Type B pancreatic cell (in vitro differentiated cells): ENCODE measurements at regions not wholly inside any gene's neighbourhood (a gene's known extent, or its start where the extent isn't known, plus 50 kb on each side); places are given as distances from the start of the nearest gene placed in this dataset.

Experiments used
- DNase-seq: peaks from one replicate; pipeline ENCODE4 v3.0.0; 2021; ENCODE audit warnings: mixed read lengths; ENCODE audit not compliant: unreplicated experiment; ENCODE audit errors: extremely low spot score
- H3K27ac Mint-ChIP-seq: 2 replicates; pipeline ENCODE4 v1.8.0; 2021; ENCODE audit warnings: mild to moderate bottlenecking, mixed read lengths
- H3K27me3 Mint-ChIP-seq: 2 replicates; pipeline ENCODE4 v1.8.0; 2021; ENCODE audit warnings: mixed read lengths
- H3K36me3 Mint-ChIP-seq: 2 replicates; pipeline ENCODE4 v1.8.0; 2021; ENCODE audit warnings: mixed read lengths
- H3K4me1 Mint-ChIP-seq: one replicate; pipeline ENCODE4 v1.8.0; 2021; ENCODE audit warnings: mixed read lengths; ENCODE audit not compliant: unreplicated experiment
- H3K4me3 Mint-ChIP-seq: 2 replicates; pipeline ENCODE4 v1.8.0; 2021; ENCODE audit warnings: mild to moderate bottlenecking, mixed read lengths
- H3K9me3 Mint-ChIP-seq: 2 replicates; pipeline ENCODE4 v1.8.0; 2021; ENCODE audit warnings: mixed read lengths
- TF ChIP-seq, protein P1 (sequence below): fragments of 200-600 bp; sonication (generic); conservative IDR thresholded peaks from 2 replicates; pipeline ENCODE4 v1.5.0; 2021; ENCODE audit warnings: antibody characterized with exemption, mild to moderate bottlenecking

DNA sequence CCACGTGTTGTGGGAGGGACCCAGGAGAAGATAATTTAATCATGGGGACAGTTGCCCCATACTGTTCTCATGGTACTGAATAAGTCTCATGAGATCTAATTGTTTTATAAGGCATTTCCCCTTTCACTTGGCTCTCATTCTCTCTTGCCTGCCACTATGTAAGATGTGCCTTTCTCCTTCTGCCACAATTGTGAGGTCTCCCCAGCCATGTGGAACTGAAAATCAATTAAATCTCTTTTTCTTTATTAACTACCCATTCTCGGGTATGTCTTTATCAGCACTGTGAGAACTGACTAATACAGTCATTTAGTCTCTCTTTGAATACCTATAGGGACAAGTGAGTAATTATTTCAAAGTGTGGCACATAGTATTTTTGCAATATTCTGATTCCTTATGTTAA is 269.2 kb upstream of the SMARCA2 start:
- H3K27me3 Mint-ChIP-seq: no peaks in the 10 kb centered on the region
- H3K4me3 Mint-ChIP-seq: no peak overlapping the region
- DNase-seq: no peak
- TF ChIP-seq, protein P1, sequence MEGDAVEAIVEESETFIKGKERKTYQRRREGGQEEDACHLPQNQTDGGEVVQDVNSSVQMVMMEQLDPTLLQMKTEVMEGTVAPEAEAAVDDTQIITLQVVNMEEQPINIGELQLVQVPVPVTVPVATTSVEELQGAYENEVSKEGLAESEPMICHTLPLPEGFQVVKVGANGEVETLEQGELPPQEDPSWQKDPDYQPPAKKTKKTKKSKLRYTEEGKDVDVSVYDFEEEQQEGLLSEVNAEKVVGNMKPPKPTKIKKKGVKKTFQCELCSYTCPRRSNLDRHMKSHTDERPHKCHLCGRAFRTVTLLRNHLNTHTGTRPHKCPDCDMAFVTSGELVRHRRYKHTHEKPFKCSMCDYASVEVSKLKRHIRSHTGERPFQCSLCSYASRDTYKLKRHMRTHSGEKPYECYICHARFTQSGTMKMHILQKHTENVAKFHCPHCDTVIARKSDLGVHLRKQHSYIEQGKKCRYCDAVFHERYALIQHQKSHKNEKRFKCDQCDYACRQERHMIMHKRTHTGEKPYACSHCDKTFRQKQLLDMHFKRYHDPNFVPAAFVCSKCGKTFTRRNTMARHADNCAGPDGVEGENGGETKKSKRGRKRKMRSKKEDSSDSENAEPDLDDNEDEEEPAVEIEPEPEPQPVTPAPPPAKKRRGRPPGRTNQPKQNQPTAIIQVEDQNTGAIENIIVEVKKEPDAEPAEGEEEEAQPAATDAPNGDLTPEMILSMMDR: no peak
- H3K9me3 Mint-ChIP-seq: no peaks in the 10 kb centered on the region
- no peaks in the 10 kb centered on the region for H3K36me3 Mint-ChIP-seq
- no peak overlapping the region for H3K27ac Mint-ChIP-seq
- H3K4me1 Mint-ChIP-seq: peaks cover 4% of the 10 kb centered on the region

DNA sequence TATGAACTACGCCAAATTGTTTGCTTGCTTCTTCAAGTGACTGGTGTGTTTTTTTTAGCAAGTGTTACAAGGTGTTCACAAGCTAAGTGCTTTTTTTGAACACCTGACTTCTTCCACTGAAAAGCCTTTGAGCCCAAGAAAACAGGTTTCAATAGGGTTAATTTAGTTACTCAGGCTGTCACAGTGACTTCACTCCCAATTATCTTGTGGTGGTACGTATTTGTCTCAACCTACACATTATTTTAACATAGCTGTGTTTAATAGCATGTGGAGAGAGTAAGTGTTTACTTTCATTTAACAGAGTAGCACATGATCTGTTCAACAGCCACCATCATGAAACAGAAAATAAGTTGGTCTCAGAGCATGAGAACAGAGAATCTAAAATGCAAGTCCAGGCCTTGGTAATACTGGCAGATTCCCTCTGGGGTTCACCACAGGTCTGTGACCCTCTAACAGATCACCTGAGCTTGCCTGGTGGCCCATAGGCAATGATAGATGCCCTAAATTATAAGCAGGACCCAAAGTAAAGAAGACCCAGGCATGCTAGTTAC is 267.7 kb upstream of the SMARCA2 start:
- Mint-ChIP-seq H3K4me1 (peaks cover 4% of the 10 kb centered on the region), H3K27ac (no peak overlapping the region), H3K9me3 (no peaks in the 10 kb centered on the region), H3K36me3 (no peaks in the 10 kb centered on the region), H3K4me3 (no peak overlapping the region), H3K27me3 (no peaks in the 10 kb centered on the region)
- TF ChIP-seq, protein P1: no peak
- no peak for DNase-seq

DNA sequence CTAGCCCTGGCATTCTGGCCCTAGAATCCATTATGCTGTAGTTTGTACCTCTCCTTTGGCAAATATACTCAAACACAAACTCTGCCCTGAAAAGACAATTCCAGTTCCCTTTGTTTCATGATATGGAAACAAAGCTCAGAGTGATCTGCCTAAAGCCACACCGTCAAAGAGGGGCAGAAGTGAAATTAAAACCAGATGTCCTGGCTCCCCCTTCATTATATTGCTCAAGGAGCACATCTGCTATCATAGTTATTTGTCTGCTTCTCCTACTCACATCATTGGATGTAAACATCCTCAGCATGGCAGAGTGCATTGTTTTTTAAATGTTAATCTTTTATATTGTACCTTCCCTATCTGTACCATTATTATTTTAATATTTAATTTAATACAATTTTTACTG is 266.7 kb upstream of the SMARCA2 start:
- no peak for DNase-seq
- H3K27ac Mint-ChIP-seq: peak overlapping the region; percentile 0
- H3K36me3 Mint-ChIP-seq: no peaks in the 10 kb centered on the region
- H3K4me1 Mint-ChIP-seq: peaks cover 4% of the 10 kb centered on the region
- H3K27me3 Mint-ChIP-seq: no peaks in the 10 kb centered on the region
- TF ChIP-seq, protein P1: no peak
- no peak overlapping the region for H3K4me3 Mint-ChIP-seq
- H3K9me3 Mint-ChIP-seq: no peaks in the 10 kb centered on the region

DNA sequence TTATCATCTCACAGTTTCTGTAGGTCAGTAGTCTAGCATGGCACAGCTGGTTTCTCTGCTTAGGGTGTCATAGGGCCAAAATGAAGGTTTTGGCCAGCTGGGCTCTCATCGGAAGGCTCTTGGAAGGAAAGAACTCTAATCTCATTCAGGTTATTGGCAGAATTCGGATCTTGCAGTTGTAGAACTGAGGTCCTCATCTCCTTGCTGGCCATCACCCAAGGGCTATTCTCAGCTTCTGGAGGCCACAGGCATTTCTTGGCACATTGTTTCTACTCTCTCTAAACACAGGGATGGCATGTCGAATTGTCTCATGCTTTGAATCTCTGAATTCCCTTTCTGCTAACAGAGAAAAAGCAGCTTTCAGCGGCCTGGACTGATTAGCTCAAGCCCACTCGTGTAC is 258.0 kb upstream of the SMARCA2 start:
- Mint-ChIP-seq H3K27ac (no peak overlapping the region), H3K4me1 (no peaks in the 10 kb centered on the region), H3K4me3 (no peak overlapping the region), H3K27me3 (no peaks in the 10 kb centered on the region), H3K9me3 (no peaks in the 10 kb centered on the region), H3K36me3 (no peaks in the 10 kb centered on the region)
- DNase-seq: no peak
- TF ChIP-seq, protein P1: no peak

DNA sequence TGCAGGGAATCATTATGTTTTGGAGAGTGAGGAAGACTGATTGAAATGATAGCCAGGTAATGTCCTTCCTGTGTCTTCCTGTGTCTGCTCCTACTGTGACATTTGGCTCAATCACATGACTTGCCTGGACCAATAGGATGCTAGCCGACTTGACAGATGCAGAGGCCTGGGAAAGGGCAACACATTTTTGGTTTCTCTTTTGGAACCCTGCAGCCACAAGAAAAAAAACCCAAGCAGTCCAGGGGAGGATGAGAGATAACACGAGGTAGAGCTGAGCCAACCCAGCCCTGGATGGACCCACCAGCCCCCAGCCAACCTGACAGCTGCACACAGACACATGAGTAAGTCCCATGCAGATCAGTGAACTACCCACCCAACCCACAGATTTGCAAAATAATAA is 256.1 kb upstream of the SMARCA2 start:
- H3K27me3 Mint-ChIP-seq: no peaks in the 10 kb centered on the region
- no peak overlapping the region for H3K4me3 Mint-ChIP-seq
- no peak for DNase-seq
- no peak overlapping the region for H3K27ac Mint-ChIP-seq
- H3K36me3 Mint-ChIP-seq: no peaks in the 10 kb centered on the region
- TF ChIP-seq, protein P1: no peak
- no peaks in the 10 kb centered on the region for H3K4me1 Mint-ChIP-seq
- H3K9me3 Mint-ChIP-seq: no peaks in the 10 kb centered on the region

DNA sequence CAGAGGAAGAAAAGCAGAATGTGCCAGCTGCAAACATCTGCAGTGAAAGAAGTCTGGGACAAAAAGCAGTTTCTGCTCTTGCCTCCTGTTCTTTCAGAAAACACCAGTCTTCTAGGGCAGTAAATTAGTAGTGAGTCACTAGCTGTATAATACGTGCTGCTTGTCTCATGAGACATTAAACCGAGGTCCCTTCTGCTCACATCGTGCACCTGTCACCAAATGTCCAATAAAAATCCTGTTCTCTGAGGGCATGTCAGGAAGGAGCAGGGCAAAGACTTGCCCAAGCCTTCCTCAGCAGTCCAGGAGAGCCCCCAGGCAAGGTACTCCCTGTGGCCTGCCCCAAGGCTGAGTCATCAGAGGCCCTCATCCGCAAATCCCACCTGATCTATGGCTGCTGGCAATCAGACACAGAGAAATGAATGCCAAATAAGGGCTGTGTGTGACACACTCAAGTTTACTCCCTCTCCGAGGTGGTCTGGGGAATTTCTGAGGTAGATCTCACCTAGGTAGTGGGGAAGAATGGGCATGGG is 255.3 kb upstream of the SMARCA2 start:
- Mint-ChIP-seq H3K4me1 (no peaks in the 10 kb centered on the region), H3K36me3 (no peaks in the 10 kb centered on the region), H3K27me3 (no peaks in the 10 kb centered on the region), H3K9me3 (no peaks in the 10 kb centered on the region), H3K27ac (no peak overlapping the region), H3K4me3 (no peak overlapping the region)
- TF ChIP-seq, protein P1: no peak
- DNase-seq: no peak
